Glomerular visceral epithelial cell (primary cell): ENCODE measurements at regions not wholly inside any gene's neighbourhood (a gene's known extent, or its start where the extent isn't known, plus 50 kb on each side); places are given as distances from the start of the nearest gene placed in this dataset.
A peak's percentile ranks its signal among the peaks of the same experiment; 100 is the strongest.
"Not testable (repeated sequence)": the region's sequence is repeated elsewhere in the genome, so short reads cannot be mapped to it uniquely, and the experiment has no call there.

Experiments
- DNase-seq: peaks from one replicate; pipeline ENCODE4 v3.0.0-alpha.2; 2016; ENCODE audit errors: extremely low spot score

- no peak for DNase-seq
Measured at GRCh38 chr6:119453242-119454200, 104.0 kb upstream of the MAN1A1 start.

DNA sequence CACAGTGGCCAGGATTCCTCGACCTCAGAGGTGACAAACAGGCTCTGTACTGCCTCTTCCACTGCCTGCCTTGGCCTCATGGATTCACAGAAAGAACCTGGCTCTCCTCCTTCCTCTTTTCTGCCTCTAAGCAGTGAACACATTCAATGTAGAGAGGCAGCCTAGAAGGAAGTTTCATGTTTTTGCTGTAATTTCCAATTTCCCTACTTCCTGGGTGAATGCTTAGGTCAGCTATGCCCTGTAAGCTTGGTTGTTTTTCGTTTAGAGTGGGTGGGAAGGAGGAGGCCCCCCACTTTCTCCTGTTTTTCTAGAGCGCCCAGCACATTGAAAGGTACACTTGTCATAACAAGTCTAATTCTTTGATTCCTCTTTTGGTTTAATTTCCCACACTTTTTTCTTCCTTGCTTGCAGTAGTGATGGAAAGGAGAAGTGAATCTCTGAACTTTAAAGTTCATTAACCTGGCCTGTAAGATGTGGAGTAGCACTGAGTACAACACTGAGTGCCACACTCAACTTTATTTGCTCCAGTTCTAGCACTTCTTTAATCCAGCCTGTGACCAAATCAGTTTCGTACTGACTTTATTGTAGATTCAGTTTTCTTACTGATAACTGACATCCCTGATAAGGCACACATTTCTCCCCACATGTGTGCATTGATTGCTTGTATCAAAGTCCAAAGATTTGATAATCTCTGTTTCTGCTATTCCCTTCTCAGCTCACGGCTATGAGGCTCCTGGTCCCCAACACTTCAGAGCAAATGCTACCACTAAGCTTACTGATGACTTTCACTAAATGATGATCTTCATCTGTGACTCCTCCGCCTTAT, 100.0 kb upstream of the MAN1A1 start:
- DNase-seq, result no peak

- DNase-seq, result no peak
Measured at GRCh38 chr6:119447921-119448320, 98.4 kb upstream of the MAN1A1 start.

- peak; percentile 51 for DNase-seq
Measured at GRCh38 chr6:119446609-119447008, 97.0 kb upstream of the MAN1A1 start.

DNA sequence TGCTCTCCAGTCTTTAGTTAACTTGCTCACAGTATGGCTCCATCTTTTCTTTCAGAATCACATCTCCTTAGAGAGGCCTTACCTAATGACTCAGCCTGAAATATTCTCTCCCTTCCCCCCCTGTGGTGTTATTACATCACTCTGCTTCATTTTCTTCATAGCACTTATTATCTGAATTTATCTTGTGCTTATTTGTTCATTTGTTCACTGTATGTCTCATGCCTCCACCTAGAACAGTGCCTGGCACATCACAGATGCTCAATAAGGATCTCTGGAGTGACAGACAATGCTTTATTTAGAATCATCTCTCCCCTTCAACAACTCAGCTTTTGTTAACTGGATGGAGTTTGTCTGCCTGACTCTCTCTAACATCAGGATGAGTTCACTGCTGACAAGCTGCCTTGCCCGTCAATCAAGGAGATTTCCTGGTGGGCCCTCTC, 96.6 kb upstream of the MAN1A1 start:
- peak; percentile 20 for DNase-seq

DNA sequence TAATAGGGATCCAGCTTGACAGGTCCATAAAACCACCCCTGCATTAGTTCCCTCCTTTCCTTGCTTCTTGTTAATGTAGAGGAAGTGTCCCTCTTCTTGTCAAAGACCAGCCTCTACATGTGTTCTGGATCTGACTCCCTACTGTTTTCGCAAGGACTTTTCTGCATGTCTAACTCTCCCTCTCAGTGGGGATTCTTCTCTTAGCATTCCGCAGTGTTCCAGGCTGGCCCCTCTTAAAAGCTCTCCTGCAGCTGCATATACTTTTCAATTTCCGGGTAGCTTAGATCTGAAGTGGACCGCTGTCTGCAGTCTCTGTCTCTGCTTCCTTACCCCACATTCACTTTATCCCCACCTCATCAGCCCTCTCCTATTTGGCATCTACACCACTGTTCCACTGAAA, 96.1 kb upstream of the MAN1A1 start:
- DNase-seq, result no peak

DNA sequence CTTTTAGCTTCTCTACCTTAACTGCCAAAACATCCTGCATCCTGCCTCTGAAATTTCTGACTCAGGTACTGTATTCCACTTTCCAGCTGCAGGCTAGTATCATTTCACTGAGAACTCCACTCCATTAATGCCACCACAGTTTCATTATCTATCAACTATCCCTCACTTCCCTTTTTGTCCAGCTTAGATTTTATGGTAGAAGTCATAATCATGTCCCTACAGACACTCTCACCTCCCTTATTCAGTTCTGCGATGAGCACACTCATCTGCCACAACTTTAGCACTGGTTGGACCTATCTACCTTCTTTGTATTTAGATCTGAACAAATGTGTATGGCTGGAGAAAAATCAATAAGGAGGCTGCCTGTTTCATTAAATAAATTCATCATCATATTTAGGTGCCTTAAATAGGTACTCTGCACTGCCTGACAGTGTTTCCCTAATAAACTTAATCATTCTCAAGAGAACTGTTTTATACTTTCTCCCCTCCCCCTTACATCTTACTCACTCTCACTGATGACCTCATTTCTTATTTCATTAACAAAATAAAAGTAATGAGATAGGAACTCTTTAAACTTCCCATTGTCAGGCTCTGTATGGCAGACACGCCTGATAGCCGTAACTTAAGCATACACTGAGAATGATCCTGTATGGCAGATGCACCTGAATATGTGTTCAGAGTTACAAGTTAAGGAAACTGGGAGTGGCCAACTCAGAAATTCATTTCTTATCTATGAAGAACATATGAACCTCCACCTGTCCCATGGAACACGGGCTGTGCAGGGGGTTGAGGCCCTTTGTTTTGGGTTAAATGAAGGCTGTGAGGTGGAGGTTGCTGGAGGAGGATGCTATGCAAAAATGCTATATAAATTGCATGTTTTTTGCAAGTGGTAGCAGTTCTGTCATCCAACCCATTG, 95.3 kb upstream of the MAN1A1 start:
- DNase-seq, result no peak

DNA sequence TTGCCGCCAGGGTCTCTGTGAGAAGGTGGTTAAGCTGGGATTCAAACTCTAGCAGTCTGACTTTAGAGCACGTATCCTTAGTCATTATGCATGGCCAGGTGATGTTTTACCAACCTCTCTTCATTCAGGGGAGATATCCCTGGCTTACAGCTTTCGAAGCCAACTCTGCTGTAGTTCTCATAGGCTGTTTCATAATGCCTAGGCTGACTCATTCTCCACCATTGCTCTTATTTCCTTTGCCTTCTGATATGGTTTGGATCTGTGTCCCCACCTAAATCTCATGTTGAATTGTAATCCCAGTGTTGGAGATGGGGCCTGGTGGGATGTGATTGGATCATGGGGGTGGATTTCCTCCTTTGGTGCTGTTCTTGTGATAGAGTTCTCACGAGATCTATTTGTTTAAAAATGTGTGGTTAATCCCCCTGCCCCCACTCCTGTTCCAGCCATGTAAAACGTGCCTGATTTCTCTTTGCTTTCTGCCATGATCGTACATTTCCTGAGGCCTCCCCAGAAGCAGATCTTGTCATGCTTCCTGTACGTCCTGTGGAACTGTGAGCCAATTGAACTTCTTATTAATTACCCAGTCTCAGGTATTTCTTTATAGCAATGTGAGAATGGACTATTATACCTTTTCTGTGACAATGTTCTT, 94.6 kb upstream of the MAN1A1 start:
- no peak for DNase-seq

DNA sequence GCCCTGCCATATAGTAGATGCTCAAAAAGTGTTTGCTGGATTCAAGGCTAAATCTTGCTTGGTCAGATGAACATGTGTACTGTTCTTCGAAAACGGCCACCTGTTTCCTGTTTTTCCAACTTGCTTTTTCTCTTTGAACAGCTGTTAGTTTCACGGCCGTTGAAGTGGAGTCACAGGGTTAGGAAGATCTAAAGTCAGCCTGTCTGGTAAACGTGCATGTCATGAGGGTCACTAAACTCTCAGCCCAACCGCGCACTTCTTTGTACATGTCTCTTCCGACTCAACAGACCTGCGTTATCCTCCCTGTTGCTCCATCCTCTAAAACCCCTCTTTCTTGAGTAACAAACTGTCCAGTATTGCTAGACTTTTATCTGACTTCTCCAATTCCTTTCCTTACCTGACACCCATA, 93.2 kb upstream of the MAN1A1 start:
- DNase-seq, result no peak

DNA sequence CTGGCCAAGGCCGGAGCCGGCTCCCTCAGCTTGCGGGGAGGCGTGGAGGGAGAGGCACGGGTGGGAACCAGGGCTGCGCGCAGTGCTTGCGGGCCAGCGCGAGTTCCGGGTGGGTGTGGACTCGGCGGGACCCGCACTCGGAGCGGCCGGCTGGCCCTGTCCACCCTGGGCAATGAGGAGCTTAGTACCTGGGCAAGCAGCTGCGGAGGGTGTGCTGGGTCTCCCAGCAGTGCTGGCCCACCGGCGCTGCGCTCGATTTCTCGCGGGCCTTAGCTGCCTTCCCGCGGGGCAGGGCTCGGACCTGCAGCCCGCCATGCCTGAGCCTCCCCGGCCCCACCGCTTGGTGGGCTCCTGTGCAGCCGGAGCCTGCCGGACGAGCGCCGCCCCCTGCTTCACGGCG, 91.4 kb upstream of the MAN1A1 start:
- no peak for DNase-seq

DNA sequence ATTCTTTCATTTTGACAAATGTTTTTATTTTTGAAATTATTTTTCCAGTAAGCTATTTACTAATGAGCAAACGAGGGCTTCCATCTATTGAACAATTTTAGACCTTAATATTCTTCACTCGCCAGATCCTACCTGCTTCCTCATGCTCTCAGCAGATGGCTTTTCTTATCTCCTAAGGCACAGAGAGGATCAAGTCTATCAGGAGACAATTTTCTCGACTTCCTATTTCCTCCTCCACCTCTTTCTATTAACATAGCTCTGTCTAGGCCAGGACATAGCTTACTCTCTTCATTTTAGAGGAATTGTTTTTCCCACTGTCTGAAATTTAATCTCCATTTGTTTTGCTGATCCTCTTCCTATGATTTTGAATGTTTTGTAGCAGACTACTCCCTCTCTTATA, 87.0 kb upstream of the MAN1A1 start:
- no peak for DNase-seq

GRCh38 chr6:119431799-119432198, 82.2 kb upstream of the MAN1A1 start:
- no peak for DNase-seq

- DNase-seq, result no peak
Measured at GRCh38 chr6:119430805-119431204, 81.2 kb upstream of the MAN1A1 start.

DNA sequence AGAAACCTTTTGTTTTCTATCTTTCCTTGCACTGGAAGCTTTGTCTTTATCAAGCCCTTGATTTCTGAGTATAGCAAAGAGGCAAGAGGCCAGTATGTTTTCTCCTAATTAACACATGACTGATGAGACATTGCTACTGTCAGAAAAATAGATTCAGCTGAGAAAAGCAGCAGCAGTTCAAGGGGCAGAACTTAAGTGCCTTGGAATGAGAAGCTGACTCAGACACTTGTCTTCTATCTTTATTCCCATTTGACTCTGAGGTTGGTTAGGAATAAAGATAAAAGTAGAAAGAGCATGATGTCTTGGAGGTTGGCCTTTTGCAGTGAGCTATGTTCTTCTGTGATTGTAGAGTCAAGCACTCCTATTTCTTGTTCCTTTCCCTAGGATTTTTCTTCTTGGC, 79.1 kb upstream of the MAN1A1 start:
- DNase-seq, result no peak

- DNase-seq, result peak; percentile 12
Measured at GRCh38 chr6:119426619-119427018, 77.1 kb upstream of the MAN1A1 start.

GRCh38 chr6:119423996-119424395, 74.4 kb upstream of the MAN1A1 start:
- DNase-seq, result no peak

DNA sequence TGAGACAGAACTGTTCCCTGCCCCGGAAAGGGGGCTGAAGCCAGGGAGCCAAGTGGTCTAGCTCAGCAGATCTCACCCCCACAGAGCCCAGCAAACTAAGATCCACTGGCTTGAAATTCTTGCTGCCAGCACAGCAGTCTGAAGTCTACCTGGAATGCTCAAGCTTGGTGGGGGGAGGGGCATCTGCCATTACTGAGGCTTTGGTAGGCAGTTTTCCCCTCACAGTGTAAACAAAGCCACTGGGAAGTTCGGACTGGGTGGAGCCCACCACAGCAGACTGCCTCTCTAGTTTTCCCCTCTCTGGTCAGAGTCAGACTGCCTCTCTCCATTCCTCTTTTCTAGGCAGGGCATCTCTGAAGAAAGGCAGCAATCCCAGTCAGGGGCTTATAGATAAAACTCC, 68.5 kb upstream of the MAN1A1 start:
- DNase-seq, result not testable (repeated sequence)

GRCh38 chr6:119407156-119407555, 57.6 kb upstream of the MAN1A1 start:
- DNase-seq, result no peak

GRCh38 chr6:119405114-119405513, 55.6 kb upstream of the MAN1A1 start:
- not testable (repeated sequence) for DNase-seq
